Sigmoid colon (tissue), 4 donors: ENCODE measurements at regions not wholly inside any gene's neighbourhood (a gene's known extent, or its start where the extent isn't known, plus 50 kb on each side); places are given as distances from the start of the nearest gene placed in this dataset.

Source experiments
- EP300 ChIP-seq, 4 donors: sonication (generic); formaldehyde crosslinking; IDR thresholded peaks; one replicate each; pipeline ENCODE4 v1.6.1; 2017; ENCODE audit warnings: antibody characterized with exemption in 4 of 4
- POLR2A ChIP-seq, 2 donors: fragments of 450-650 bp; IDR thresholded peaks; one replicate each; pipeline ENCODE4 v1.6.1; 2016; ENCODE audit warnings: antibody characterized with exemption in 2 of 2, mild to moderate bottlenecking in 2 of 2, moderate library complexity in 2 of 2
- POLR2AphosphoS5 ChIP-seq, 4 donors: sonication (generic); formaldehyde crosslinking; IDR thresholded peaks; one replicate each; pipeline ENCODE4 v1.6.1; 2017; ENCODE audit warnings: antibody characterized with exemption in 4 of 4
- TF ChIP-seq, protein P1 (sequence below), 4 experiments: fragments of 450-650 bp in 3 of 4; fragments of 200-600 bp in 1 of 4; IDR thresholded peaks; one replicate each; pipeline ENCODE4 v1.5.1; 2016 to 2019; ENCODE audit warnings: antibody characterized with exemption in 4 of 4, mild to moderate bottlenecking in 3 of 4, moderate library complexity in 2 of 4

DNA sequence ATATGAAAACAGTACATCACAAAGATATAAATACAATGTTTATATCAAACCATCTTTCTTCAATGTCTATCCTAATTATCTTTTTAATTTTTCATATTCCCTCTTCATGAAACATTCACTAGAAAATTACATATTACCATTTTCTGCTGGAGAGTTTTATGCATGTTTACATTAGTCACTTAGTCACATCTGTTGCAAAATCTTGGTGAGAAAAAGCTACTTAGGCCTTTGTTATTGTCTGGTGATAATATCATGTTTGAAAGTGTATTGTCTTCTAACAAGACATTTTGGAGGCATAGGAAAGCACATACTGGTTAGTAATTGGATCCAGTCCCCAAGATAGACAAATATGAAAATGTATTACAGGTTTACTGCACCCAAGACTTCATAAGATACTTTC is 163.6 kb downstream of the GNAI1 start:
- TF ChIP-seq, protein P1, sequence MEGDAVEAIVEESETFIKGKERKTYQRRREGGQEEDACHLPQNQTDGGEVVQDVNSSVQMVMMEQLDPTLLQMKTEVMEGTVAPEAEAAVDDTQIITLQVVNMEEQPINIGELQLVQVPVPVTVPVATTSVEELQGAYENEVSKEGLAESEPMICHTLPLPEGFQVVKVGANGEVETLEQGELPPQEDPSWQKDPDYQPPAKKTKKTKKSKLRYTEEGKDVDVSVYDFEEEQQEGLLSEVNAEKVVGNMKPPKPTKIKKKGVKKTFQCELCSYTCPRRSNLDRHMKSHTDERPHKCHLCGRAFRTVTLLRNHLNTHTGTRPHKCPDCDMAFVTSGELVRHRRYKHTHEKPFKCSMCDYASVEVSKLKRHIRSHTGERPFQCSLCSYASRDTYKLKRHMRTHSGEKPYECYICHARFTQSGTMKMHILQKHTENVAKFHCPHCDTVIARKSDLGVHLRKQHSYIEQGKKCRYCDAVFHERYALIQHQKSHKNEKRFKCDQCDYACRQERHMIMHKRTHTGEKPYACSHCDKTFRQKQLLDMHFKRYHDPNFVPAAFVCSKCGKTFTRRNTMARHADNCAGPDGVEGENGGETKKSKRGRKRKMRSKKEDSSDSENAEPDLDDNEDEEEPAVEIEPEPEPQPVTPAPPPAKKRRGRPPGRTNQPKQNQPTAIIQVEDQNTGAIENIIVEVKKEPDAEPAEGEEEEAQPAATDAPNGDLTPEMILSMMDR (IDR thresholded peaks at IDR 0.05), result no peak
- TF ChIP-seq POLR2A (IDR thresholded peaks at IDR 0.05), result no peak
- TF ChIP-seq EP300 (IDR thresholded peaks at IDR 0.05), result no peak
- no peak for TF ChIP-seq POLR2AphosphoS5 (IDR thresholded peaks at IDR 0.05)
